HG02759 (cell line): ENCODE measurements at regions not wholly inside any gene's neighbourhood (a gene's known extent, or its start where the extent isn't known, plus 50 kb on each side); places are given as distances from the start of the nearest gene placed in this dataset.
A peak's percentile ranks its signal among the peaks of the same experiment; 100 is the strongest.
"Not testable (repeated sequence)": the region's sequence is repeated elsewhere in the genome, so short reads cannot be mapped to it uniquely, and the experiment has no call there.

Experiments used
- ATAC-seq: cut with Tn5 transposase; IDR thresholded peaks from one replicate; pipeline ENCODE4 v1.9.1; 2021; ENCODE audit warnings: mild to moderate bottlenecking, moderate library complexity; ENCODE audit not compliant: unreplicated experiment

- ATAC-seq: no peak
These were observed 949.0 kb downstream of the EPHA3 start for GRCh38 chr3:90056281-90057032.

- no peak for ATAC-seq
These were observed 954.6 kb downstream of the EPHA3 start for GRCh38 chr3:90062016-90062415.

- no peak for ATAC-seq
These were observed 955.3 kb downstream of the EPHA3 start for GRCh38 chr3:90062631-90063200.

- ATAC-seq: no peak
These were observed 961.4 kb downstream of the EPHA3 start for GRCh38 chr3:90068783-90069182.

GRCh38 chr3:90069748-90070147 lies 962.3 kb downstream of the EPHA3 start:
- ATAC-seq: no peak

- no peak for ATAC-seq
These were observed 968.7 kb downstream of the EPHA3 start for GRCh38 chr3:90076136-90076535.

- no peak for ATAC-seq
These were observed 973.6 kb downstream of the EPHA3 start for GRCh38 chr3:90080988-90081387.

- ATAC-seq: not testable (repeated sequence)
These were observed 978.9 kb downstream of the EPHA3 start for GRCh38 chr3:90086297-90086696.

- no peak for ATAC-seq
These were observed 980.3 kb downstream of the EPHA3 start for GRCh38 chr3:90087703-90088102.

GRCh38 chr3:90091549-90091948 lies 984.1 kb downstream of the EPHA3 start:
- peak; percentile 72 for ATAC-seq

GRCh38 chr3:90092994-90093393 lies 985.6 kb downstream of the EPHA3 start:
- ATAC-seq: no peak

- no peak for ATAC-seq
These were observed 988.4 kb downstream of the EPHA3 start for GRCh38 chr3:90095811-90096210.

- ATAC-seq: no peak
These were observed 992.1 kb downstream of the EPHA3 start for GRCh38 chr3:90099493-90099892.

- ATAC-seq: no peak
These were observed 994.7 kb downstream of the EPHA3 start for GRCh38 chr3:90102146-90102545.

GRCh38 chr3:90121326-90121725 lies 1013.9 kb downstream of the EPHA3 start:
- no peak for ATAC-seq

GRCh38 chr3:90128391-90128790 lies 1021.0 kb downstream of the EPHA3 start:
- no peak for ATAC-seq

GRCh38 chr3:90129730-90130129 lies 1022.3 kb downstream of the EPHA3 start:
- no peak for ATAC-seq

- ATAC-seq: no peak
These were observed 1024.8 kb downstream of the EPHA3 start for GRCh38 chr3:90132197-90132596.

- no peak for ATAC-seq
These were observed 1026.7 kb downstream of the EPHA3 start for GRCh38 chr3:90134090-90134489.

GRCh38 chr3:90136456-90137191 lies 1029.2 kb downstream of the EPHA3 start:
- no peak for ATAC-seq

GRCh38 chr3:90145094-90145860 lies 1037.9 kb downstream of the EPHA3 start:
- ATAC-seq: no peak
